ENCODE measurements at regions not wholly inside any gene's neighbourhood (a gene's known extent, or its start where the extent isn't known, plus 50 kb on each side); places are given as distances from the start of the nearest gene placed in this dataset.

DNA sequence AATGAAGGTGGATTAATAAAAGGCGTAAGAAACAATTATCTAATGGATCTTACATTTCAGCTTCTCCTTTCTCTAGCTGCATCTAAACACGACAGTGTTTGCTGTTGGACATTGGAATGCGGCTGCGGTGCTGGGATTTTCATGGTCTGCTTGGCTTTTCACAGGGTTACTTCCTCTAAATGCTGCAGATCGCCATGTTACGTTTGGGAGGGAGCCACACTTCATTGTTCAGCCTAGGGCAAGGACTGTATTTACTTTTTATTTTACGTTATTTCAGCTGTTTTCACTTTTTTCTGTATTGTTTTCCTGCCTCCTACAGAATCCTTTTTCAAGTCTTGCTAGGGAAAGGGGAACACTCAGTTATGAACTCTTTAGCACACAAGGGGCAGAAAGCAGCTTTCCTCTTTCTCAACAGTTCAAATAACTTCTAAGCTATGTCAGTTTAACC lies 97.9 kb upstream of the MTHFD1L start:
- intact Hi-C loops (cut with DNase I) = no loop called here
- TF ChIP-seq POLR2A (IDR thresholded peaks at IDR 0.05) (no peak), EP300 (IDR thresholded peaks at IDR 0.05) (no peak)
- TF ChIP-seq, protein P1, sequence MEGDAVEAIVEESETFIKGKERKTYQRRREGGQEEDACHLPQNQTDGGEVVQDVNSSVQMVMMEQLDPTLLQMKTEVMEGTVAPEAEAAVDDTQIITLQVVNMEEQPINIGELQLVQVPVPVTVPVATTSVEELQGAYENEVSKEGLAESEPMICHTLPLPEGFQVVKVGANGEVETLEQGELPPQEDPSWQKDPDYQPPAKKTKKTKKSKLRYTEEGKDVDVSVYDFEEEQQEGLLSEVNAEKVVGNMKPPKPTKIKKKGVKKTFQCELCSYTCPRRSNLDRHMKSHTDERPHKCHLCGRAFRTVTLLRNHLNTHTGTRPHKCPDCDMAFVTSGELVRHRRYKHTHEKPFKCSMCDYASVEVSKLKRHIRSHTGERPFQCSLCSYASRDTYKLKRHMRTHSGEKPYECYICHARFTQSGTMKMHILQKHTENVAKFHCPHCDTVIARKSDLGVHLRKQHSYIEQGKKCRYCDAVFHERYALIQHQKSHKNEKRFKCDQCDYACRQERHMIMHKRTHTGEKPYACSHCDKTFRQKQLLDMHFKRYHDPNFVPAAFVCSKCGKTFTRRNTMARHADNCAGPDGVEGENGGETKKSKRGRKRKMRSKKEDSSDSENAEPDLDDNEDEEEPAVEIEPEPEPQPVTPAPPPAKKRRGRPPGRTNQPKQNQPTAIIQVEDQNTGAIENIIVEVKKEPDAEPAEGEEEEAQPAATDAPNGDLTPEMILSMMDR (IDR thresholded peaks at IDR 0.05) = no peak
- no peaks in the 10 kb centered on the region for H3K27me3 ChIP-seq
- H3K4me1 ChIP-seq (ENCODE audit: insufficient read depth) = peaks cover 5% of the 10 kb centered on the region
- 10 to 15% (median 14%) methylated on average over 7 of the region's 7 CpGs for WGBS, 3 donors
- H3K27ac ChIP-seq = peak overlapping the region in 1 of 2 donors; percentile 3
- H3K36me3 ChIP-seq = no peaks in the 10 kb centered on the region
- H3K9me3 ChIP-seq = no peaks in the 10 kb centered on the region
- DNase-seq = no peak
- H3K4me3 ChIP-seq = no peak overlapping the region

- 59 to 72% (median 61%) methylated on average over 3 of the region's 3 CpGs for WGBS, 3 donors
- DNase-seq = no peak
- Histone ChIP-seq H3K36me3 (no peaks in the 10 kb centered on the region), H3K4me1 (ENCODE audit: insufficient read depth) (peaks cover 3% of the 10 kb centered on the region), H3K9me3 (no peaks in the 10 kb centered on the region), H3K27me3 (no peaks in the 10 kb centered on the region), H3K4me3 (no peak overlapping the region), H3K27ac (no peak overlapping the region)
- no peak for TF ChIP-seq EP300 (IDR thresholded peaks at IDR 0.05)
- intact Hi-C loops (cut with DNase I) = no loop called here
Measured at GRCh38 chr6:150770637-150771036, 94.9 kb upstream of the MTHFD1L start.

- no peaks in the 10 kb centered on the region for H3K9me3 ChIP-seq
- DNase-seq = no peak
- no peaks in the 10 kb centered on the region for H3K36me3 ChIP-seq
- H3K4me1 ChIP-seq (ENCODE audit: insufficient read depth) = peaks cover 2% of the 10 kb centered on the region
- H3K27me3 ChIP-seq = no peaks in the 10 kb centered on the region
- H3K4me3 ChIP-seq = no peak overlapping the region
- intact Hi-C loops (cut with DNase I) = no loop called here
- WGBS, 3 donors = 0 to 82% (median 40%) methylated on average over 1 of the region's 1 CpG
- TF ChIP-seq POLR2A (IDR thresholded peaks at IDR 0.05) (no peak), EP300 (IDR thresholded peaks at IDR 0.05) (no peak)
- TF ChIP-seq, protein P1 (IDR thresholded peaks at IDR 0.05) = no peak
- no peak overlapping the region for H3K27ac ChIP-seq
Measured at GRCh38 chr6:150773969-150774368, 91.5 kb upstream of the MTHFD1L start.

DNA sequence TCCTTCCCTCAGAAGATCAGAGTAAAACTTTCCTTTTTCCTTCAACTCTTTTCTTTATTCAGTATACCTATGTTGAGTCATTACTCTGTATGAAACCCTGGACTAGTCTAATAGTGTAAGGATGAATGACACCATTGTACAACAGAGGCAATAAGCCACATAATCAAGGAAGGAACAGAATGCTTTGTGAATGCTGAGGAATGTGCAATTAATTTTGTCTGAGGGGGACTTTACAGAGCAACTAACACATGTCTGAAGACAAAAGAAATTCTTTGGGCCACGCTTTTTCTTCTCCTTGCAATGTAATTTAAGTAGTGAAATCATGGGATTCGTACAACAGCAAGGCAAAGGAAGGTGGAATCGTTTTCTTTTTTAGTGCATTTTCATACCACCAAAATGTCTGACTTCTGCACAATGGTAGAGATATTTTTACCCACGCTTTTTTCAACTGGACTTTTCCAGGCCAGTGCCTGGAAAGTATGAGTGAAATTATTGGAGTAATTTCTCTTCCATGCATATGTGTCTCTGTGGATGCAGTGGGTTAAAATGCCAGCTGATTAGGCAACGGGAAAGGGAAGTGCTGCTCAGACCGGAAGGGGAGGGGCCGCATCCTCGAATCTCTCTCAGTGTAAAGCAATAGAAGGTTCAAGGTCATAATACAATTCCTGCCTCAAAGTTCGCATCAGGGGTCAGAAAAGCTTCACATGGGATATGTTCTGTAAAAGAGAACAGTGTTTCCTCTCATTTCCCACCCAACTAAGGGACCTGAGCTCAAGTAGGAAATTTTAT lies 89.9 kb upstream of the MTHFD1L start:
- H3K9me3 ChIP-seq = no peaks in the 10 kb centered on the region
- no peaks in the 10 kb centered on the region for H3K36me3 ChIP-seq
- 41 to 45% (median 44%) methylated on average over 9 of the region's 9 CpGs for WGBS, 3 donors
- peak in 1 of 5 donors; percentile 23 for DNase-seq
- no peak overlapping the region for H3K4me3 ChIP-seq
- intact Hi-C loops (cut with DNase I) = no loop called here
- peaks cover 2% of the 10 kb centered on the region for H3K4me1 ChIP-seq (ENCODE audit: insufficient read depth)
- TF ChIP-seq EP300 (IDR thresholded peaks at IDR 0.05) (no peak), POLR2A (IDR thresholded peaks at IDR 0.05) (no peak)
- TF ChIP-seq, protein P1 (IDR thresholded peaks at IDR 0.05) = no peak
- no peaks in the 10 kb centered on the region for H3K27me3 ChIP-seq
- H3K27ac ChIP-seq = no peak overlapping the region

DNA sequence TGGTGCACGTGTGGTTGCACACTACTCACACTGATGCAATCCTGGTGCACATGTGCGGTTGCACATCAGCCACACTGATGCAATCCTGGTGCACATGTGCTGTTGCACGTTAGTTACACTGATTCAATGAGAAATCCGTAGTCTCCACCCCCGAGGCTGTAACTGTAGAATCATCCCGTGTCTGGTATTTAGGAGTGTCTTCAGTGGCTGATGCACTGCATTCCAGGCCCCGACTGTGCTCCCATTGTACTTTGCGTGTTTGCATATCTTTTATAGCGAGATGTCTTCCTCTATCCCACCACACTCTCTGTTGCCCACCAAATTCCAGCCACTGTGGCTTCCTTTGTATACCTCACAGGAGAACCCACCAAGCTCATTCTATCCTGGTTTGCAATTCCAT lies 87.8 kb upstream of the MTHFD1L start:
- TF ChIP-seq, protein P1 (IDR thresholded peaks at IDR 0.05) = no peak
- TF ChIP-seq EP300 (IDR thresholded peaks at IDR 0.05) (no peak), POLR2A (IDR thresholded peaks at IDR 0.05) (no peak)
- H3K27ac ChIP-seq = no peak overlapping the region
- peaks cover 2% of the 10 kb centered on the region for H3K4me1 ChIP-seq (ENCODE audit: insufficient read depth)
- H3K27me3 ChIP-seq = no peaks in the 10 kb centered on the region
- 76 to 87% (median 83%) methylated on average over 9 of the region's 9 CpGs for WGBS, 3 donors
- H3K9me3 ChIP-seq = no peaks in the 10 kb centered on the region
- no peak overlapping the region for H3K4me3 ChIP-seq
- H3K36me3 ChIP-seq = no peaks in the 10 kb centered on the region
- intact Hi-C loops (cut with DNase I) = no loop called here
- no peak for DNase-seq
